GM19463 (cell line): ENCODE measurements at regions not wholly inside any gene's neighbourhood (a gene's known extent, or its start where the extent isn't known, plus 50 kb on each side); places are given as distances from the start of the nearest gene placed in this dataset.
"Not testable (repeated sequence)": the region's sequence is repeated elsewhere in the genome, so short reads cannot be mapped to it uniquely, and the experiment has no call there.

Experiments used
- ATAC-seq: cut with Tn5 transposase; IDR thresholded peaks from one replicate; pipeline ENCODE4 v1.9.1; 2021; ENCODE audit warnings: mild to moderate bottlenecking, moderate library complexity; ENCODE audit not compliant: unreplicated experiment

GRCh38 chr4:57729775-57730570, 619.8 kb upstream of the IGFBP7 start:
- ATAC-seq: not testable (repeated sequence)

GRCh38 chr4:57726154-57726553, 616.0 kb upstream of the IGFBP7 start:
- no peak for ATAC-seq

GRCh38 chr4:57719456-57719855, 609.3 kb upstream of the IGFBP7 start:
- ATAC-seq: no peak

GRCh38 chr4:57714313-57714712, 604.1 kb upstream of the IGFBP7 start:
- not testable (repeated sequence) for ATAC-seq

- ATAC-seq: peak; percentile 75
These were observed 599.9 kb upstream of the IGFBP7 start for GRCh38 chr4:57710053-57710452.

- no peak for ATAC-seq
These were observed 581.2 kb upstream of the IGFBP7 start for GRCh38 chr4:57691370-57691769.

- no peak for ATAC-seq
These were observed 579.6 kb upstream of the IGFBP7 start for GRCh38 chr4:57689693-57690205.

GRCh38 chr4:57682275-57682674, 572.1 kb upstream of the IGFBP7 start:
- ATAC-seq: no peak

- ATAC-seq: no peak
These were observed 569.8 kb upstream of the IGFBP7 start for GRCh38 chr4:57679969-57680368.

GRCh38 chr4:57676394-57676793, 566.2 kb upstream of the IGFBP7 start:
- no peak for ATAC-seq

GRCh38 chr4:57672846-57673433, 562.8 kb upstream of the IGFBP7 start:
- no peak for ATAC-seq

GRCh38 chr4:57668621-57669020, 558.4 kb upstream of the IGFBP7 start:
- no peak for ATAC-seq

GRCh38 chr4:57665806-57666205, 555.6 kb upstream of the IGFBP7 start:
- ATAC-seq: no peak

- ATAC-seq: no peak
These were observed 551.4 kb upstream of the IGFBP7 start for GRCh38 chr4:57661517-57662090.

- no peak for ATAC-seq
These were observed 548.5 kb upstream of the IGFBP7 start for GRCh38 chr4:57658673-57659072.

GRCh38 chr4:57658188-57658587, 548.0 kb upstream of the IGFBP7 start:
- no peak for ATAC-seq

- no peak for ATAC-seq
These were observed 545.2 kb upstream of the IGFBP7 start for GRCh38 chr4:57655342-57655741.

- ATAC-seq: no peak
These were observed 542.6 kb upstream of the IGFBP7 start for GRCh38 chr4:57652779-57653178.

GRCh38 chr4:57640391-57641100, 530.4 kb upstream of the IGFBP7 start:
- ATAC-seq: no peak

- ATAC-seq: no peak
These were observed 529.6 kb upstream of the IGFBP7 start for GRCh38 chr4:57639561-57640382.
